H1 (cell line): ENCODE measurements at regions not wholly inside any gene's neighbourhood (a gene's known extent, or its start where the extent isn't known, plus 50 kb on each side); places are given as distances from the start of the nearest gene placed in this dataset.
"Not testable (repeated sequence)": the region's sequence is repeated elsewhere in the genome, so short reads cannot be mapped to it uniquely, and the experiment has no call there.

Source experiments
- CTCF ChIP-seq, 3 experiments: IDR thresholded peaks; 1 replicate in 2 of 3; 2 replicates in 1 of 3; pipeline versions ENCODE4 v1.5.1 to v1.6.1; 2011; ENCODE audit warnings: low read length in 3 of 3, mild to moderate bottlenecking in 3 of 3, inconsistent platforms in 2 of 3, low read depth in 1 of 3, moderate library complexity in 1 of 3; ENCODE audit not compliant: insufficient read depth in 1 of 3; ENCODE audit errors: control extremely low read depth in 1 of 3
- EP300 ChIP-seq, 2 experiments: IDR thresholded peaks; 1 replicate in 1 of 2; 2 replicates in 1 of 2; pipeline ENCODE4 v1.6.1; 2011 to 2012; ENCODE audit warnings: low read depth in 2 of 2, low read length in 2 of 2, mild to moderate bottlenecking in 2 of 2, borderline replicate concordance in 1 of 2, inconsistent platforms in 1 of 2, moderate library complexity in 1 of 2
- GTF2F1 ChIP-seq: IDR thresholded peaks from 2 replicates; pipeline ENCODE4 v1.6.1; 2012; ENCODE audit warnings: low read depth, low read length, improper control_type of control experiment, borderline replicate concordance
- MAFK ChIP-seq: IDR thresholded peaks from 2 replicates; pipeline ENCODE4 v1.6.1; 2012; ENCODE audit warnings: low read depth, mild to moderate bottlenecking, improper control_type of control experiment, low read length
- NANOG ChIP-seq: IDR thresholded peaks from 2 replicates; pipeline ENCODE4 v1.6.1; 2011; ENCODE audit warnings: low read length, low read depth, mild to moderate bottlenecking, inconsistent platforms; ENCODE audit not compliant: insufficient read depth, poor library complexity, severe bottlenecking
- POLR2AphosphoS5 ChIP-seq: IDR thresholded peaks from 2 replicates; pipeline ENCODE4 v1.6.1; 2011; ENCODE audit warnings: low read depth, low read length
- RFX5 ChIP-seq: IDR thresholded peaks from 2 replicates; pipeline ENCODE4 v1.6.1; 2011; ENCODE audit warnings: low read depth, low read length, improper control_type of control experiment, borderline replicate concordance
- SP2 ChIP-seq: IDR thresholded peaks from 2 replicates; pipeline ENCODE4 v1.6.1; 2012; ENCODE audit warnings: mild to moderate bottlenecking, low read length, inconsistent platforms

GRCh38 chr12:97988588-97988987 is 526.0 kb downstream of the RMST start:
- not testable (repeated sequence) for TF ChIP-seq NANOG; GTF2F1; POLR2AphosphoS5; CTCF (IDR thresholded peaks at IDR 0.05; ENCODE audit: control extremely low read depth in 1 of 3, insufficient read depth in 1 of 3, low read depth in 1 of 3, low read length in 3 of 3); RFX5; EP300 (IDR thresholded peaks at IDR 0.05; ENCODE audit: borderline replicate concordance in 1 of 2, low read depth in 2 of 2, low read length in 2 of 2); SP2; MAFK
